Head of caudate nucleus (tissue), 42 donors: ENCODE measurements at regions not wholly inside any gene's neighbourhood (a gene's known extent, or its start where the extent isn't known, plus 50 kb on each side); places are given as distances from the start of the nearest gene placed in this dataset.

Experiments
- DNase-seq, 42 donors: peaks; one replicate each; pipeline versions ENCODE4 v3.0.0 to v3.0.0-alpha.2; 2020 to 2021; ENCODE audit warnings: mixed read lengths in 7 of 42
- intact Hi-C: fragments of 100-400 bp; cut with DNase I; formaldehyde crosslinking; loops from one replicate; pipeline ENCODE4 v1.15.0; 2022

- intact Hi-C loops, result no loop called here
- DNase-seq, result peak in 9 of 42 donors; percentile 1 to 38 (median 15)
These were observed 77.4 kb downstream of the INHBB start for GRCh38 chr2:120423167-120423943.

- intact Hi-C loops, result no loop called here
- DNase-seq, result peak in 5 of 42 donors; percentile 6 to 22 (median 16)
These were observed 78.4 kb downstream of the INHBB start for GRCh38 chr2:120424274-120424796.

- intact Hi-C loops, result no loop called here
- peak in 9 of 42 donors; percentile 4 to 39 (median 18) for DNase-seq
These were observed 79.1 kb downstream of the INHBB start for GRCh38 chr2:120425014-120425413.

GRCh38 chr2:120428748-120429147, 82.8 kb downstream of the INHBB start:
- intact Hi-C loops, result no loop called here
- peak in 7 of 42 donors; percentile 1 to 8 (median 4) for DNase-seq

- intact Hi-C loops, result no loop called here
- DNase-seq, result peak in 11 of 42 donors; percentile 1 to 37 (median 12)
These were observed 83.9 kb downstream of the INHBB start for GRCh38 chr2:120429586-120430500.

GRCh38 chr2:120430501-120430830, 84.5 kb downstream of the INHBB start:
- intact Hi-C loops, result no loop called here
- peak in 6 of 42 donors; percentile 0 to 41 (median 16) for DNase-seq

- intact Hi-C loops, result no loop called here
- peak in 6 of 42 donors; percentile 6 to 37 (median 16) for DNase-seq
These were observed 85.0 kb downstream of the INHBB start for GRCh38 chr2:120430957-120431356.

- peak in 7 of 42 donors; percentile 10 to 41 (median 20) for DNase-seq
- intact Hi-C loops, result no loop called here
These were observed 85.7 kb downstream of the INHBB start for GRCh38 chr2:120431386-120432292.

- peak in 9 of 42 donors; percentile 13 to 42 (median 19) for DNase-seq
- intact Hi-C loops, result no loop called here
These were observed 86.5 kb downstream of the INHBB start for GRCh38 chr2:120432293-120432975.

- DNase-seq, result peak in 5 of 42 donors; percentile 1 to 39 (median 6)
- intact Hi-C loops, result no loop called here
These were observed 87.3 kb downstream of the INHBB start for GRCh38 chr2:120432976-120433815.

- intact Hi-C loops, result no loop called here
- peak in 6 of 42 donors; percentile 5 to 35 (median 16) for DNase-seq
These were observed 87.9 kb downstream of the INHBB start for GRCh38 chr2:120433816-120434290.

GRCh38 chr2:120434492-120435308, 88.8 kb downstream of the INHBB start:
- intact Hi-C loops, result no loop called here
- peak in 8 of 42 donors; percentile 6 to 38 (median 19) for DNase-seq

- intact Hi-C loops, result no loop called here
- peak in 6 of 42 donors; percentile 0 to 36 (median 13) for DNase-seq
These were observed 89.9 kb downstream of the INHBB start for GRCh38 chr2:120435671-120436459.

GRCh38 chr2:120436460-120436739, 90.5 kb downstream of the INHBB start:
- peak in 5 of 42 donors; percentile 1 to 23 (median 10) for DNase-seq
- intact Hi-C loops, result no loop called here

GRCh38 chr2:120436885-120437603, 91.1 kb downstream of the INHBB start:
- intact Hi-C loops, result no loop called here

More at GRCh38 chr2:120436885-120437603, 91.1 kb downstream of the INHBB start:
- peak in 4 of 42 donors; percentile 9 to 33 (median 24) for DNase-seq
